Coronary artery (tissue), 2 donors: ENCODE measurements at regions not wholly inside any gene's neighbourhood (a gene's known extent, or its start where the extent isn't known, plus 50 kb on each side); places are given as distances from the start of the nearest gene placed in this dataset.
A peak's percentile ranks its signal among the peaks of the same experiment; 100 is the strongest.

Experiments
- DNase-seq: peaks from one replicate; pipeline ENCODE4 v3.0.0-alpha.2; 2017; ENCODE audit warnings: low spot score
- H3K27ac ChIP-seq, 2 donors: fragments of 200-600 bp; sonication (generic); one replicate each; pipeline ENCODE4 v1.5.1; 2016 to 2019
- H3K4me3 ChIP-seq: fragments of 200-600 bp; sonication (generic); 2 replicates; pipeline ENCODE4 v1.5.1; 2016; ENCODE audit warnings: mild to moderate bottlenecking, moderate library complexity
- CTCF ChIP-seq: fragments of 200-600 bp; sonication (generic); IDR thresholded peaks from one replicate; pipeline ENCODE4 v1.5.1; 2019; ENCODE audit warnings: antibody characterized with exemption

- no peak for DNase-seq
- Histone ChIP-seq H3K27ac (no peak overlapping the region), H3K4me3 (no peak overlapping the region)
- TF ChIP-seq CTCF, result no peak
Measured at GRCh38 chr12:105836242-105836622, 302.5 kb downstream of the NUAK1 start.

- Histone ChIP-seq H3K27ac (no peak overlapping the region), H3K4me3 (no peak overlapping the region)
- no peak for TF ChIP-seq CTCF
- no peak for DNase-seq
Measured at GRCh38 chr12:105839629-105840127, 299.1 kb downstream of the NUAK1 start.

- Histone ChIP-seq H3K4me3 (no peak overlapping the region), H3K27ac (no peak overlapping the region)
- no peak for DNase-seq
- no peak for TF ChIP-seq CTCF
Measured at GRCh38 chr12:105840384-105840783, 298.4 kb downstream of the NUAK1 start.

GRCh38 chr12:105841840-105842239 lies 296.9 kb downstream of the NUAK1 start:
- no peak for DNase-seq
- no peak for TF ChIP-seq CTCF
- Histone ChIP-seq H3K27ac (no peak overlapping the region), H3K4me3 (no peak overlapping the region)

- Histone ChIP-seq H3K4me3 (no peak overlapping the region), H3K27ac (no peak overlapping the region)
- DNase-seq, result no peak
- TF ChIP-seq CTCF, result no peak
Measured at GRCh38 chr12:105843561-105843960, 295.2 kb downstream of the NUAK1 start.

GRCh38 chr12:105843986-105844760 lies 294.6 kb downstream of the NUAK1 start:
- peak overlapping the region in 1 of 2 donors; percentile 62 for H3K27ac ChIP-seq
- no peak for DNase-seq
- H3K4me3 ChIP-seq, result no peak overlapping the region
- no peak for TF ChIP-seq CTCF

- no peak overlapping the region for H3K4me3 ChIP-seq
- no peak for DNase-seq
- no peak for TF ChIP-seq CTCF
- H3K27ac ChIP-seq, result no peak overlapping the region
Measured at GRCh38 chr12:105846331-105846730, 292.4 kb downstream of the NUAK1 start.
